ENCODE measurements at regions not wholly inside any gene's neighbourhood (a gene's known extent, or its start where the extent isn't known, plus 50 kb on each side); places are given as distances from the start of the nearest gene placed in this dataset.

DNA sequence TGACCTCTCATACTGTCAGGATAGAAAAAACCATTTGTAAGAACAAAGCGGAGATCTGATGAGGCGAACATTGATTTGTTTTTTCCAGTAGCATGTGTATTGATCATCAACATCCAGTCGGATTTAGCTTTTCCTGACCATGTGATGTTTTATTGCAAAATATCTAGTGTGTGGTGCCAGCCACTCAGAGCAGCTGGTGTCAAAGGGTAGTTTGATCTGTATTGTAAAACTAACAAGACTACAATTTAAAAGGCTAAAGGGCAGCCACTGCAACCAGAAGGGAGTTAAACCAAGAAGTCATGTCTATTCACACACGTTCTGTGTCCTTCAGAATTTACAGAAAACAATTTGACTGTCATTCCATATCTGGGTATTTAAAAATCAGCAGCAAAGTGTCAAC lies 719.0 kb upstream of the FRG1 start:
- TF ChIP-seq CTCF (IDR thresholded peaks at IDR 0.05; ENCODE audit: low read depth, low read length) (no peak), EZH2phosphoT487 (IDR thresholded peaks at IDR 0.05; ENCODE audit: low read depth) (no peak)
